HTR-8/SVneo (cell line): ENCODE measurements at regions not wholly inside any gene's neighbourhood (a gene's known extent, or its start where the extent isn't known, plus 50 kb on each side); places are given as distances from the start of the nearest gene placed in this dataset.
"Not testable (repeated sequence)": the region's sequence is repeated elsewhere in the genome, so short reads cannot be mapped to it uniquely, and the experiment has no call there.

Source experiments
- DNase-seq: peaks from one replicate; pipeline ENCODE4 v3.0.0; 2011; ENCODE audit warnings: low spot score, mixed read lengths; ENCODE audit not compliant: insufficient read length
- FAIRE-seq: peaks from 2 replicates; lab custom pipeline; 2011; peaks lifted over from hg19 to GRCh38; lab: Jason Lieb, UNC

DNA sequence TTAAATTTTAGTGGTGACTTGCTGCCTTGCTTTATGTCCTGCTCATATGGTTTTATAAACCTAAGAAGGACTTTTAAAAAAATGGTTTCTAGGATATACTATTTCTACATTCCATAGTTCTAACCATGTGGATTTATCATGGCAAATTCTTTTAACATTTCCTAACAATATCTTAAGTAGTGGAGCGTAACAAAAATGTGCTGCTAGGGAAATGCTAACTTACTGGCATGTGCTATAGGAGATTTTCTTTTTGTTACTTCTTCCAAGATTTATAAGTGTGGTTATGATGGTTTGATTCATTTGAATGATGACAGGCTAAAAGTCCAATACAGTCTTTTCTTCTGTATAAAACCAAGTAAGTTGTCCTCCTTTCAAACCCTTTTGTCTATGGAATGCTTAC lies 713.7 kb downstream of the SLITRK1 start:
- FAIRE-seq, result no peak

DNA sequence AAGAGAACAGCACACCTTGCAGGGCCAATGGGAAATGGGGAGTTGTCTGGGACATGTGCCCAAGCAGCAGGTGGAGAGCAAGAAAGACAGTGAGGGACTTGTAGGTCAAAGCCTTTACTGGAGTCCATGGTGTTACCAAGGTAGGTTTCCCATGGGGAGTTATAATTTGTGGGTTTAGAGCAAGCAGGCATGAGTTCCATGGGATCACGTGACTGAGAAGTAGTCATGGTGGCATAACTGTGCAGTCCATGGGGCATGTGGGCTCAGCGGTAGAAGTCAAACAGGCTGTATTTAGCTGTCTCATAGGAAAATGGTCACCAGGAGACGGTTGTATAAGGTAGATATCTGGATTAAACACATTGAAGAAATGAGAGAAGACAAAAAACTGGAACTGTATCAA lies 715.1 kb downstream of the SLITRK1 start:
- no peak for FAIRE-seq

More for the DNA sequence above, 713.7 kb downstream of the SLITRK1 start:
- no peak for DNase-seq

DNA sequence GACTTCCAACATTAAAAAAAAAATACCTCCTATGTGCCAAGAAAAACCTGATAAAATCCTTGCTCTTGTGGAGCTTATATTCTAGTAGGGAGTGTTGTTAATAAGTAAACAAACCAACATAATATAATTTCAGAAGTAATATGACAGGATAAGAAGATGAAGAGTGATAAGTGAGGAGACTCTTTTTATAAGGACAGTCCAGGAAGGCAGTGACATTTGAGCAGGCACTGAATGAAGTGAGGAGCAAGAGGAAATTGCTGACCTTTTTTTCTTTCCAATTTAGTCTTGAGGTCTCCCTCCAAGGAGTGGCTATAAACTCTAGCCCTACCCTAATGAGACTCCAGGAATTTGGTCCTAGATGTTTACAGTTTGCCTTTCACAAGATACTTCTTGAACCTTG lies 715.7 kb downstream of the SLITRK1 start:
- DNase-seq, result no peak
- FAIRE-seq, result no peak

More for the DNA sequence above, 715.1 kb downstream of the SLITRK1 start:
- no peak for DNase-seq

DNA sequence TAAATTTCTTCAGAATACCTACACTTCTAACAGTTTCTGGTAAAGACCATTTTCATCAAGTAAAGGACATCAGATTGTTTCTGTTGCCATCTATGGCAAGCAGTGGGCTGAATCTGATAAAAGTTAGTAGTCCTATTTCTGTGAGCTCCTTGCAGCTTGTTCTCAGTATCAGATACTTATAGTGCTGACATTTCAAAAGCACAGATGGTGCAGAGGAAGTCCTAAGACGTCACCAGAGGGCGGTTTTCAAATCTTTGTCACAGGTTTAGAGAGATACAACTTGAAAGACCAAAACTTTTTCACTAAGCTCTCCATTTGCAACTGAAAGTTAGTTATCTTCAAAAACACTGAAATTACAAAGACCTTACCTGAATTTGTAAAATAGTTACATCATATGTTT lies 719.8 kb downstream of the SLITRK1 start:
- DNase-seq, result no peak

DNA sequence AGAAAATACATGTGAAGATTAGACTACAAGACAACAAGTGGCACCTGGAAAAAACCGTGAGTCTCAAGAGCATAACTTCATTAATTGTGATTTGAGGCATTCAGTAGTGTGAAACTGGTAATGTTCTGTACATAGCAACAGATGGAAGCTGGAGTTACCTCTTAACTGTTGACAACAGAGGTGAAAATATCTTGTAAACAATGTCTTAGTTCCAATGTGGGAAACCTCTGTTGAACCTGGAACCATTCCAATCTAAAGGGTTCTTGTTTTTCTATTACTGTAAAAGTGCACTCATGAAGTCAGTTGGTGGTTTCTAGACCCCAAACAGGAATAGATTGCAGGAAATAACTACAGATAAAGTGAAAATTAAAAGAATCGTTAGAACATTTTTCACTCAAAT lies 728.4 kb downstream of the SLITRK1 start:
- DNase-seq (no peak), FAIRE-seq (no peak)

More for the DNA sequence above, 719.8 kb downstream of the SLITRK1 start:
- FAIRE-seq, result no peak

DNA sequence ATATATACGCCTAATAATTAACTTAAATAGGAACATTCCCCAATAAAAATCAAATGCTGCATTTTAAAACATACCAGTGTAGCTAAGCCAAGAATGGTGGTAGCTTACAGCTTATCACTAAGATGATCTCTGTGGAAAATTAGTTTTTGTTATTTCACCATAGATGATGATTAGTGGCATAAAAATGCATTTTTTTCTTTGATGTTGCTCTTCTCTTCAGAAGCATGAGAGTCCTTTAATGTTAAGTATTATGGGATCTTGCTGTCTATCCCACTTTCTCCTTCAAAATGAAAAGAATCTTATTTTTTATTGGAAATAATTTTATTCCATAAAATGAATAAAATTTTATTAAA lies 731.0 kb downstream of the SLITRK1 start:
- FAIRE-seq, result no peak
- no peak for DNase-seq

DNA sequence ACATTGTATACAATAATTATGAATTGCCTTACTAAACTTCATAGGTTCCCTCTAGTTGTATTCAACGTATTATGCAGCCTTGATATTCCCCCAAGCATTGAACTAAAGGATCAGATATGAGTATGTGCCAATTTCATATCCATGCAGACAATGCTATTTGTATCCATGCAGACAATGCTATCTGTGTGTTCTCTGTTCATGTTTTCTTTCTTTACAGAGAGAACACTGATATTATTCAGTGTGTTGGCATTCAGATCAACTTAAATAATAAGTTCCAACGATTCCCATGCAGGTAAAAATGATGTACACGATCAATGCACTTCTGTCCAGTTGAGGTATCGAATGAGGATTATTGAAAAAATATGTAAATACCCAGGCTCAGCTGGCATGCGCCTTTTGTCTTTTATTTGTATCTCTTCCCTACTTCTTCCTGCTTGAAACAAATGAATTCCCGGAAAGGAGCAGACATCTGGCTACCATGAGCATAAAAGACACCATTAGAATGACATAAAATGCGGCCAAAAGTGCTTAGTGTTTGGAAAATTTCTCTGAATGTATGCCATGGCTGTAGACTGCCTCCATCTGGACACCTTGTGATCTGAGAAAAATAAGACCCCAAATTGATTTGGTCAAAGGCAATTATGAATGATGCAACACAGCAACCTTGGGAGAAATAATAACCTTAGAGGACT lies 731.5 kb downstream of the SLITRK1 start:
- DNase-seq (no peak), FAIRE-seq (no peak)

DNA sequence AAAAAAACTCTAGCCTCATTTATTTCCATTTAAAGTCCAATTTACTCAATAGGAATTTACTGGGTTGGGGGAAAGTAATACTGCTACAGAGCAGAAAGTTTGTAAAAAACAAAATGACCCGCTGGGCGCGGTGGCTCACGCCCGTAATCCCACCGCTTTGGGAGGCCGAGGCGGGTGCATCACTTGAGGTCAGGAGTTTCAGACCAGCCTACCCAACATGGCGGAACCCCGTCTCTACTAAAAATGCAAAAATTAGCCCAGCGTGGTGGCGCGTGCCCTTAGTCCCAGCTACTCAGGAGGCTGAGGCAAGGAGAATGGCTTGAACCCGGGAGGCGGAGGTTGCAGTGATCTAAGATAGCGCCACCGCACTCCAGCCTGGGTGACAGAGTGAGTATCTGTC lies 745.6 kb downstream of the SLITRK1 start:
- no peak for FAIRE-seq
- no peak for DNase-seq

DNA sequence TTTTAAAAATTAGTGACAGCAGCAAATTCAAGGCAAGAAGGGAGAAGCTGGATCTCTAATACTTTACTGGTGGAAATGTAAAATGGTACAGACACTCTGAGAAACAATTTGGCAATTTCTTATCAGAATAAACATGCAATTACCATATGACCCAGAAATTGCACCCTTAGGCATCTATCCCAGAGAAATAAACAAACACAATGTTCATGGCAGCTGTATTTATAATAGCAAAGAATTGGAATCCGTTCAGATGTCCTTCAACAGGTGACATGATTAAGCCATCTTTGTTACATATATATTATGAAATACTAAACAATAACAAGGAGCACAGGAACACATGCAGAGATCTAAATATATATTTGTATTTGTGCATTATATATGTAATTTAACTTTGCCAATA lies 756.5 kb downstream of the SLITRK1 start:
- no peak for FAIRE-seq
- no peak for DNase-seq

DNA sequence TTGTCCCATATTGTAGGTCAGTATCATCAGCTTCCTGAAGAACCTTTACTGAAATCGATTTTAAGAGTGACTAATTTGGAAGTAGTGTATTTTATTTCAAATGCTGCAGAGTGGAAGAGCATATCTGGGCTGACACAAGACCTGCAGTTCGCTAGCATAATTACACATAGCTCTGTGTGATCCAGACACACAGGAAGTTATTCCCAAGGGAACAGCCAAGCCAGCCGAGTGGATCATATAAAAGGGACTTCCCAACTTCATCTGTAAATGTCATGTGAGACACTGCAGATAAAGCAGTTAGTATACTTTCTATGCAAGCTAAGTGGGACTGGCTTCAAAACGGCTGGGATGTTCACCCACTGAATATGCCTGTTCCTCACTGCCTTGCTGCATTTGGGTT lies 760.4 kb downstream of the SLITRK1 start:
- FAIRE-seq, result no peak

DNA sequence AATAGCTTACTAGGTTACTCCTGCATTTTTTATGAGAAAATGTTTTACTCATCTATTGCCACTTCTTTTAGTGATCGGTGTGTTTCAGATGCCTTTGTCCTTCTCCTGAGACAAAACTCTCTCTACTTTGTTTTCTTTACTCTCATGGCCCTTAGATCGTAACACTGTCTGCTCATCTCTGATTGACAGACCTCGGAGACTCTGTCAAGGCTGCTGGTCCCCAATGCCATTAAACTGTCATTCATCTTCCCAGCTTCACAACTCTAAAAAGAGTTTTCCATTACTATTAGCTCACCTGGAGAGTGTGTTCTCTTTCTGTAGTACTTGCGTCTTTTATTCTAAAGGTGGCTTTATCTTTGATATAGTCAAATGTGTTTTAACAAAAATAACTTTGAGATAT lies 765.2 kb downstream of the SLITRK1 start:
- DNase-seq, result no peak
- FAIRE-seq, result no peak

More for the DNA sequence above, 760.4 kb downstream of the SLITRK1 start:
- DNase-seq, result no peak

DNA sequence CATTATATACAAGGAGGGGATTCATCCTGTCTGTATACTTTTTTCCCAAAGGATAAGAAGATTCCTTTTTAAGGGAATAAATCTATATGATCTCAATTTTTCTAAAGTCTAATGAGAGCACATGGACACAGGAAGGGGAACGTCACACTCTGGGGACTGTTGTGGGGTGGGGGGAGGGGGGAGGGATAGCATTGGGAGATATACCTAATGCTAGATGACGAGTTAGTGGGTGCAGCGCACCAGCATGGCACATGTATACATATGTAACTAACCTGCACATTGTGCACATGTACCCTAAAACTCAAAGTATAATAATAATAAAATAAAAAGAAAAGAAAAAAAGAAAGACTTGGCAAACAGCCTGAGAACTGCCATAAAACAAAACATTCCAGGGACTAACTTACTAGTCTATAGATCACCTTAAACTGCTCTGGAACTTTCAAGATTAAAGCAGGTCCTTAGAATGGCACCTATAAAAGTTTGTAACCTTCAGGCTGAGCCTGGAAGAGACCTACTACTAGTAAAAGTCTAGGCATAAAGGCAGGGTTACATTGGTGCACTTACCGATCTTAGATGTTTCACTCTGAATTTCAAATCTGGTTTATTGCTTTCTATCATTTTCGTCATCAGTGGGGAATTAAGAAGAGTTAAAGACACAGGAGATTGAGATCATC lies 780.6 kb downstream of the SLITRK1 start:
- DNase-seq, FAIRE-seq: not testable (repeated sequence)

DNA sequence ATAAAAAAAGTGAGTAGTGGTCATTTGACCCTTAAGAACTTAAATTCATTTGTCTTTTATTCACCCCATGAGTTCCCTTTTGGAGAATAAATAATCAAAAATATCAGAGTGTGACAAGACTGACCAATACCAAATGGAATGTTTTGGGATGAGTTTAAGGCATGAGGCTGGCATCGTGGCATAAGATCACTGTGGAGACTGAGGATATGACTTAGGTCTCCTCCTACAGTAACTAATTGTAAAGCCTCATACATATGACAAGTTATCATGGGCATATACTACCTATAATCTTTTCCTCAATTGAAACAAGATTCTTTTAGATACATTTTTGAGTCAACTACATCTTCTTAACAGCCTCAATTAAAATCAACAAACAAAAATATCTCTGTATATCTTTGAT lies 782.0 kb downstream of the SLITRK1 start:
- FAIRE-seq (no peak), DNase-seq (no peak)

DNA sequence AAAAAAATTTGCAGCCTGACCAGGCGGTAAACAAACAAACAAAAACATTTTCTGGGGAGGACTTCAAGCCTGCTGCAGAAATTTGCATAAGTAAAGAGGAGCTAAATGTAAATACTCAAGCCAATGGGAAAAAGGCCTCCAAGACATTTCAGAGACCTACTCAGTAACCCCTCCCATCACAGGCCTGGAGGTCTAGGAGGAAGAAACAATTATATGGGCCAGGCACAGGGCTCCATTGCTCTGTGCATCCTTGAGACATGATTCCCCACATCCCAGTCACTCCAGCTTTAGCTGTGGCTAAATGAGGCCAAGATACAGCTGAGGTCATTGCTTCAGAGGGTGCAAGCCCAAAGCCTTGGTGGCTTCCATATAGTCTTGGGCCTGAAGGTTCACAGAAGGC lies 793.4 kb downstream of the SLITRK1 start:
- no peak for FAIRE-seq
- DNase-seq, result no peak

DNA sequence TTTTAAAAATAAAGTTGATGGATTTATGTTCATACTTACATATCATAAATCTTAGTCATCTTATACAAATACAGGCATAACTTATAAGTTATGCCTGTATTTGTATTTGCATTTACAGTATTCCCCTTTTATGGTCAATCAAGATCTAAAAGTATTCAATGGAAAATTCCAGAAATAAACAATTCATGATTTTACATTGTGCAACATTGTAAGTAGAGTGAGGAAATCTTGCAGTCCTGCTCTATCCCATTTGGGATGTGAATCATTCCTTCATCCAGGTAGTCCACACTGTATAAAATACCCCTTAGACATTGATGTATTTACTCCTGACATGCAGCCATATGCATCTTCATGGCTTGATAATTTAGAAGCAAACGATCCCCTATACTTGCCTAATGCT lies 795.3 kb downstream of the SLITRK1 start:
- no peak for DNase-seq
- FAIRE-seq, result no peak

DNA sequence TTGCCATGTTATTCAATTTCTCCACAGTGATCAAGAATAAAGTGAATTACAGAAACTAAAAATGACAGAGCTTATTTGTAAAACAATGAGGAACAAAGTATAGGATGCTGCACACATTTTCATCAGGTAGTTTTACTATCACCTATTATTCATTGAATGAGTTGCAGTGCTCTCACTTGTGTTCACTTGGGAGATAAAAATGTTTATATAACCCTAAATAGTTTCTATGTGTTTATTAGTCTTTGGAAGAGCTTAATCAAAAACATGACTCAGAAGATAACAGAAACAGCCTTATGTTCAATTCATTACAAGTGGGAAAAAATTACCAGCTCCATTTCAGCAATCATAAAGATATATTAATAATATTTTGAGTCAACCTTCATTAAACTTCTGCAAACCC lies 796.2 kb downstream of the SLITRK1 start:
- DNase-seq (no peak), FAIRE-seq (no peak)

DNA sequence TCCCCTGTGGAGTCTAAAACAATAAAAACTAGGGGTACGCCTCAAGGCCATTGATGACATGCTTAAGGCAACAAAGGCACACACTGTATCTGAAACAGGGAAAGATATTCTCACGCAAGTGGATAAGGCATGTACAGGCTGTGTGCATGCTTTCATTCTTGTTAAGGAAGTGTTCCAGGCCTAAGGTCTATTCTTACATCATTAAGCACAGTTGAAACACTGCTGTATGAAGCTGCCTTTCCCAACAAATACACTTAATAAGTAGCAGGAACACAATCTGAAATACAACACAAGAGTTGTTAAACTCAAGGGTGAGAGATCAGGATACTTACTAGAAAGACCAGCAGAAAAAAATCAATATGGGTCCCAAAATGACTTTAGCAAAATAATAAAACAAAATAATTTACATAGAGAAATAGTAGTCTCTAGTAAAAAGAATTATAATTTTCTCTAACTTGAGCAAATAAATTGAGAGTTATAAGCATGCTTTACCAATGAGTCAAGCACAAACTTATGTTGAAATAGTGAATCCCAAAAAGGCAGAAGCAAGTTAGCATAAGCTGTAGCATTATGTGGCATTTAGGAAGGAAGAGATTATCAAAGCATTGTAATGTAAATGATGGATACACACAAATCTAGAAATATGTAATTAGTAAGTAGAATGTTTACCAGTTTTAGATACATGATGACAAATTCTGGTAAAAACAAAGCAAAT lies 796.9 kb downstream of the SLITRK1 start:
- DNase-seq (no peak), FAIRE-seq (no peak)

DNA sequence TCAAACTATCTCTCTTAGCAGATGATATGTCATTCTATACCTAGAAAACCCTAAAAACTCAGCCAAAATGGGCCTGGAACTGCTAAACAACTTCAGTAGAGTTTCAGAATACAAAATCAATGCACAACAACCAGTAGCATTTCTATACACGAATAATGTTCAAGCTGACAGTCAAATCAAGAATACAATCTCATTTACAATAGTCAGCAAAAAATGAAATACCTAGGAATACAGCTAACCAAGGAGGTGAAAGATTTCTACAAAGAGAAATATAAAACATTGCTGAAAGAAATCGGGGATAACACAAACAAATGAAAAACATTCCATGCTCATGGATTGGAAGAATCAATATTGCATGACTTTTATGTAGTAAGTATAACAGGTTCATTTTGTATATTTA lies 804.8 kb downstream of the SLITRK1 start:
- FAIRE-seq, result no peak
- DNase-seq, result no peak

DNA sequence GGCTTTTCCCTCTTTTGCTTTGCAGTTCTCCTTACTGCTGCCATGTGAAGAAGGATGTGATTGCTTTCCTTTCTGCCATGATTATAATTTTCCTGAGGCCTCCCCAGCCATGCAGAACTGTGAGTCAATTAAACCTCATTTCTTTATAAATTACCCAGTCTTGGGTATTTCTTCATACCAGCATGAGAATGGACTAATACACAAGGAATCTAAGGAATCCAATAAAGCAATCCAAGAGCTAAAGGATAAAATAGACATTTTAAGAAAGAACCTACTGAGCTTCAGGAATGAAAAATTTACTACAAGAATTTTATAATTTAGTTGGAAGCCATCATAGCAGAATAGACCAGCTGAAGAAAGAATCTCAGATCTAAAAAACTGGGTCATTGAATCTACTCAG lies 808.3 kb downstream of the SLITRK1 start:
- FAIRE-seq, DNase-seq: not testable (repeated sequence)

DNA sequence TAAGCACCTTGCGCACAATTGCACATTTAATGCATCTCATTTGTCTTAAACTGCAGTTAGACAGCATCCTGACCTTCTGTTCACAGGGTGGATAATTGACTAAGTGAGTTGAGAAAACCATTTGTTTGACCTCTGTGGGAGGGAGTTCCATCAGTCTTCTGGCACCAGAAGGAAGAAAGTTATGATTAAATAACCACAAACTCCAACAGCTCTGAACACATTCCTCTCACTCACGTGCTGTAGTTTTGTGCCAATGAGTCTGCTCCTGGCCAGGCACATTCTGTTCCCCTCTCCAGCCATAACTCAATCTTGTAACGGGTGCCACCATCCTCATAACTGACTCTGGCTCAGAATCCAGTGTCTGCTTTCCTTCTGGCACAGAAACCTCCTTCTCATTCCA lies 817.2 kb downstream of the SLITRK1 start:
- DNase-seq (no peak), FAIRE-seq (no peak)

DNA sequence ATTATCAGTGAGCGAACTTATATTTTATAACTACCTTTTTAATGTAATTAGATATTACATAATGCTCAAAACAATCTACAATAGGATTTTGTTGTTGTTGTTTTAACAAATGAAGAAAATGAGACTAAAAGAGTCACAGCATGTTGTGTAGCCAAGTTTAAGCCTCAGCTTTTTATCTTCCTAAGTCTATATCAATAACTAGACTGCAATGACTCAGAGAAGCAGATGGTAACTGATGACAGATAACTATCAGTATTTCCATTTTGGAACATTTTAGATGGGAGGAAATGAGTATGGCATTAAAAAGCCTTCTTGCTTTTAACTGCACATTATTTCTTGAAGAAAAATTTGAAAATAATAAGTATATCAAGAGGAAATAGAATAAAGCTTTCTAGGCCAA lies 825.2 kb downstream of the SLITRK1 start:
- DNase-seq (no peak), FAIRE-seq (no peak)
